Fibroblast of skin of right quadriceps (primary cell): ENCODE measurements at regions not wholly inside any gene's neighbourhood (a gene's known extent, or its start where the extent isn't known, plus 50 kb on each side); places are given as distances from the start of the nearest gene placed in this dataset.

Experiments used
- DNase-seq: peaks from one replicate; pipeline ENCODE4 v3.0.0-alpha.2; 2013

DNA sequence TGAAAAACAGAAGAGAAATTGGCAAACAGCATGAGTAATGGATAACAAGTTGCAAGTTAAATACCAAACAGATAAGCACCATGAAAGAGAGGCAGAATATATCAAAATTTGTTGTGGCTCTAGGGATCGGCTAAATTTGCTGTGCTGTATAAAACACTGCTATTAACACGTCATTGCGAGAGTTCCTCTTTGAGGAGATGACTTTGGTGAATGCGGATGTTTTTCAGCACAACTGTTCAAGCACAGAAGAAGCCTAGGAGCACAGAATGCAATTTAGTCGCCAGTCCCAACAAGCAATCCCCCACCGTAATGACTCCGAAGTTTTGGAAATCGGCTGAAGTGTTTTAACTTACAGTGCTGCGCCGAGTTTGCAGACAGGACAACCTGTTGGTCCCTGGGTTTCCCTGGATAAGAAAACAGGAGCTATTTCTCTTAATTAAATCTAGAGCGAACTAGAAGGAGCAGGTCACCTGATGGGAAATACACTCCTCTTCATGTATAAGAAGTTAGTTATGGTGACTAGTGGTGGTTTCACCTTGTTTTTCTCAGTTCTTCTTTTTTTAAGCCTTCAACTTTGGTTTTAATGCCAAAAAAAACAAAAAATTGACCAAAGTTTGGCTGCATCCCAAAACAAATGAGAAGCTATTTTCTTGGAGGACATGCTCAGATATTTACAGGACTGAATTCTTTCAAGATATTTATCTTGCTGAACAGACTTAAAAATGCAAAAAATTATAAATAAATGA is 454.1 kb upstream of the SALL3 start:
- no peak for DNase-seq

DNA sequence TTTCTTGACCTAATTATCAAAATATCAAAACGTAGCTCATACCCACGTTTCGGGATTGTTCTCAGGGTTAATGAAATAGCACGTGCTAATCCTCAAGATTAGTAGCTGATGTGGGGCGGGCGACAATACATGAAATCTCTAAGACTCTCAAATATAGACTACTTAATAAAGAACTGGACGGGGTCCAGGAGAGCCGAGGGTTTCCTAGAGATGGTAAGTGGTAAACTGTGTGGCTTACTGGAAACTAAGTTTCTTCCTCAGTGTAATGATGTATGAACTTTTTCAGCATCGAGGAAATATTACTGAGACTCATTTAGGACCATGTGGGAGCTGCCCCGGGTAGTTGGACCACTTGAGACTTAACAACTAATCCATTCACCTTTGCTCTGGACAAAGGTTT is 453.3 kb upstream of the SALL3 start:
- no peak for DNase-seq

DNA sequence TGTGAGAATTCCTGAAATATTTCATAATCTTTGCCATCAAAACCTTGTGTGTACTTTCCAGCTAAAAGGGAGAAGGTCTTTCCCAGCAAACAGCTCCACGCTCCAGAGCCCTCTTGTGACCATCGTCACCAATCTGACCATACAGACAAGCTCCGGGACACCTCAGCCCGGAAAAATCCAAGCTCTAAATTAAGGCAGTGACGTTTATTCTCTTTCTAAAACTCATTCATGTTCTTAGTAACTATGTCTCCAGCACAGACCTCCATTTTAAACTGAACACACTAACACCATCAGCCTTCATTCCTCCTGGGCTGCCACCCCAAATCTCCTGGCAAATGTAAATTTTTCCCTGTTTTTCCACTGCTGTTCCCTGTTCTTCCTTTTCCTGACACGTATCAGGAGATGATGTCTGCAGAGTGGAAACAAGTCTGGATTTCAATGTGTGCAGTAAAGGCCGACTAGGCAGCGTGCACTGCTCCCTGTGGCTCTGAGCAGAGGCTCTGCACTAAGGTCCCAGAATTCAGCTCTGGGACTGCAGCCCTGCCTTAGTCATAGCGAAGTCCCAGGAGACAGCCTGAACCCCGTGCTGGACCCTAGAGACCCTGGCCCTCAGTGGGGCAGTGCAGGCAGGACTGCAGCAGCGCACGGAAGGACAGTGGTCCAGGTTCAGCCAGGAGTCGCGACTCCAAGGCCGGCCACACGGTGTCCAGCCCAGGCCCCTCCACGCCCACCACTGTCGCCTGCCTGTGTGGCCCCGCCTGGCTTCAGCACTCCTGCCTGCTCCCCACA is 452.5 kb upstream of the SALL3 start:
- no peak for DNase-seq

DNA sequence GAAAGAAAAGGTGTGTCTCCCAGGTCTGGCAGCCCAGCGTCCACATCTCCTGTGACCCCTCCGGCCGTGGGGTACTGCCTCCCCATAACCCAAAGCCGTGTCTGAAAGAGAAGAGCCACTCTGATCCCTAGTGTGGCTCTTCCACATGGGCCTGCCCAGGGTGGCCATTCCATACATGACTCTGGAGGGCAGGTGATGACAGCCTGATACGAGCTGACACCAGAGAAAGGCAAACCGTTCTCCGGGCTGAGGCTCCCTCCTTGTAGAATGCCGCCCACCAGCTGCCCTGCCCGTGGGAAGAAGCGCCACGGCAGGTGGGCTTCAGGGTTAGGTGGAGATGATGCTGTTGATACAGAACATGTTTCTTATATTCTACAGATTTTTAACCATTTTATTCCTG is 451.6 kb upstream of the SALL3 start:
- DNase-seq, result no peak

DNA sequence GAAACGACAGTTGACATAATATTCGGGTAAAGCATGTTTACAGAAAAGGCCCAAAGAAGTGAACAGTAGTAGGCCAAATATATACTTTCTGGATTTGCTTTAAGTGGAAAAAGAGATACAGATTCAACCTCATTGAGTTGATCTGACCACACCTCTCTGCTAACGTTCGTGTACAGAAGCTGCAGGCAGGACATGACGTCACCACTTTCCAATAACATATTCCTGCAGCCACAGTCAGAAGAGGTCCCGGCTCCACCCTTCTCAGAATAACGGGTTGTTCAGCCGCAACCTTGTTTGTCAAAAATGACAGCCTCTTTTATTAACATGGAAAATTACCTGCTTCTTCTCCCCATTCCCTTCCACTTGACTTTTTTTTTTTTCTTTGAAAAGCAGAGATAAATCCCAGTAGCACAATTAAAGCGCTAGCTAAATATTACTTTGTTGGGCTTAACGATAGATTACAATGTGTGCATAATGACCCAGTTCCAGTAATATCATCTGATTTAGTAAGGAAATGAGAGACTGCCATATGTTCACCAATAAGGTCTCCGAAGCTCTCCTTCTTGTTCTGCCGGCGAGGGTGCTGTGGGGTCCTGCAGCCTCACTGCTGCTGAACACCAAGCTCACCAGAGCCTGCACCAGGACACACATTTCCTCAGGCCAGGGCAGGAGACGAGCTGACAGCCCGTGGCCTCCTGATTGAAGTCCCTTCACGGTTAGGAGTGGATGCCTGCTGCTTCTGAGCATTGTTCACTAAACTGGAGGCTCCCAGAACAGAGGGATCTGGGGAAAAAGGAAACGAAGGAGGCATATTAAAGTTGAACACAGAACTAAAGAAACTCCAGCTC is 451.0 kb upstream of the SALL3 start:
- no peak for DNase-seq

DNA sequence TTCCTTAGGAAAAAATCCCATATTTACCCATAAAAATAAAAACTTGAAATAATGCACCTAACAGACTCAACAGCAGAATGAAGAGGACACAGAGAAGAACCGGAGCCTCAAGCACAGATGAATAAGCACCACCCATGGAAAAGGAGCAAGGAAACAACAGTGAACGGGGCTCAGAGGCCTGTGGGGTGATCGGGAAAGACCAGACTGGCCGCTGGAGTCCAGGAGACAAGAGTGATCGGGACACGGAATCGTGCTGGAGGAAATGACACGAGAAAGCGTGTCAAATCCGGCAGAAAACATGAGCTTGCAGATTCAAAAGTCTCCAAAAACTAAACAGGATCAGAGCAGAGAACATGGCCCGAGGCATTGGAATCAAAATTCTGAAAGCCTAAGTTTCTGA is 448.0 kb upstream of the SALL3 start:
- no peak for DNase-seq

DNA sequence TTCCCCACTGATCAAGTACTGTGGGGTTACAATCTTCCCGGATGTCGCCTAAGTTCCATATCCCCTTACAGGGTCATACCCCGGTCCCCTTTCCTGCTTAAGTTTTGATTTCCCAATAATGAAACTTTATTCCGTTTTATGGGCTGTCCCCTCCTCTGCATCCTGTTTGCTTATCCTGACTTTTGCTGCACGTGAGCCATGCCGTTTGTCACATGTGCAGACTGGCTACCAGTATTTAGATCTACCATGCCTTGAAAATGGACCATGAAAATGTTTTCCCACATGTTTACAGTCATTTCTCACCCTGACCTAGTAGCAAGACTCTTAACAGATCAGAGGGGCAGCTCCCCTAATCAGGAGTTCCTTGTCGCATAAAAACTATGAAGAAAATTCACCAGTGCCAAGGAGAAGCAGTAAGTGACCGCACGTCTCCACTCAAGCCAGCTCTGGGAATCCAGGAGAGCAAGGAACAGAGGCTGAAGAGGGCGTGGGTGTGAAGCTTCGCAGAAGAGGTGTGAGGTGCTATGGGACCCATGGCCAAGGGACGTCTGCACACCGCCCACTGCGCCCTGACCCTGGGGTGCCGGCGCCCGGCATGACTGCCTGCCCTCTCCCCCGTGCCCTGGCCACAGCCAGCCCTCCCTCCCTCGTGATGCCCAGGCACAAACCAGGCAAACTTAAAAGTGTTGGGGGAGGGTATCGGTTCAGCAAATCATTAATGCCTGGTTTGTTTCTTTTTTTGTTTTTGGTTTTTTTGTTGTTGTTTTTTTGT is 440.8 kb upstream of the SALL3 start:
- DNase-seq, result no peak

DNA sequence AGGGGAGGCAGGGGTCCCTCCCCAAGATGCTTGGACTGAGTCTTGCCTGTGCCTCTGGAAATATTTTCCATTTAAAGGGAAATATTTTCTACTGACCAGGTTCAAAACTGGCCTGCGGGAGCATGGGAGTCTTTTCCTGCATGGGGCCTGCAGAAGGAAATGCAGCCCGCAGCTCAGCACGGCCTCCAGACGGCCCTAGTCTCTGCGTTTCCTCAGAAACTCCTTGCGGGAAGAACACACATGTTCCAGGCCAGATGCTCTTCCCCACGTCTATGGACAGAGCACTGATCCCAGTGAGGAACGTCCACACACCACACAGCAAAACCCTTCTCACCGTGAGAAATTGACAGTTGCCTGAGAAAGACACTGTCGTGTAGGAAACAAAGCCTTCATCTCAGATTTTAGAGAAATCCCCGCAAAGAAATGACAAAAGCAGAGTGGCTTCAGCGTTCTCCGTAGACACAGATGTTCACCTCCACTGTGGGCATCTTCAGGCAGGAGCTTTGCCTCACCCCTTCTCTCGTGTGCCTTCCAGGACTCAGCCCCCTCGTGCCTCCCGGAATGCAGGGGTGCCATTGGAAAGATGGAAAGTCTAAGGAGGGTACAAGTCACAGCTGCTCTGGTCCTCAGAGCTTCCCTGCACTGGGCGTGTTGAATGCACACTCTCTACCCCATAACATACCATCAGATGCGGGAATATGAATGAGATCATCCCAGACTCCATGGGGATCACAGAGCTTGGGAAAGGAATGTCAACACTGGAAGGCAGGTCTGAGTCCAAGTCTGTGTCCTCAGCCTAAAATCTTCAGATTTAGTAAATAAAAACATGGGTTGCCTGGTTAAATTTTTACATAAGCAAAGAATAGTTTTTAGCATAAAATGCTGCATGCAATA is 438.7 kb upstream of the SALL3 start:
- no peak for DNase-seq

DNA sequence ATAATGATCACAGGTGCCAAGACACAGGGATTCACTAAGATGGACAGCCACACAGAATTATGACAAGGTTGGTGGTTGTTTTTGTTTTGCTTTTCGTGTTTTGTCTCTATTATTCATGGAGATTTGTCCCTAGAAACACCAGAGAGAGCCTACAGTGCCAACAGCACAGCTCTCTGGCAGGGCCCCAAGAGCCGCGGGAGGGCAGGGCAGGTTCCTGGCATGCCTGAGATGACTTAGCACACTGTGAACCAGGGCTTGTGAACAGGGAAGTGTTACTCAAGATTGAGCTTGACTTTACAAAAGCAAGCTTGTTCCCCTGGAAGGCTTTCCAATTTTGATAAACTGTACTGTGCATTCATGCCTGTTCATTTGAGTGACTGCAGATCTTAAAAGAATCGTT is 437.4 kb upstream of the SALL3 start:
- no peak for DNase-seq

DNA sequence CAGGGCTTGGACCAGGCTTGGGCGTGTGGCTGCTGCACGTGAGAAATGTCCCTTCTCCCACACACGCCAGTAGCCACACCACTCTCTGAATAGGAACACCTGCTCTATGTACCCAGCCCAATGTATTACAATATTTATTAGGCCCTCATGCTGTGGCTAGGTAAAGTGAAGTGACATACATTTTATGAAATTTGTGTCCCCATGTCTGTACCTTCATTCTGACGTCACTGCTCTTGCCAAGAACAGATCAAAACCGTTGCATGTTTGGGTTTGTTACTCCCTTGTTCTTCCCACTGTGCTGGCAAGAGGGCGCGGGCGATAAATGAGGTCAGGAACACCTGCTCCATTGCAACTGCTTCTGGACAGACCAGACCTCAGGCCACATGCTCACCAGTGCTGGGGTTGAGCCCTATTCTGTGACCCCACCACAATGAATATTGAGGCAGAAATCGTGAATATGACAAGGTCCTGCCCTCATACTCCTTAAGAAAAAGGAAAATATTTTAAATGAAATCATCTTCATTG is 436.4 kb upstream of the SALL3 start:
- no peak for DNase-seq

DNA sequence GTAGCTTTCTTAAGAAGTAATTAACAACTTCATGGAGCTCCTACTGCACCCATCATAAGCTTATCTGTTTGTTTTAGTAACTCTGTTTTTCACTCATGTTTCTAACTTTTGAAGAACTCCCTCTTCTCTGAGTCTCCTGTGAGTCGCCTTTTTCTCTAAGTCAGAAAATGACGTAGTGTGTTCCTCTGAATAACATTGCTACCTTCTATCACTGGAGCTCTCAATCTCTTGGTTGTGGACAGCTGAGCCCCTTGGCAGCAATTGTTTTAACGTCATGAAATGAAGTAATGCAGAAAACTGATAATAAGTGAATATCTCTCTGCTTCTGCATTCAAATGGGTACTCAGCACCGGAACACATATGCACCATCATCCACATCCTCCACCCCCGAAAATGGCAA is 433.3 kb upstream of the SALL3 start:
- no peak for DNase-seq

DNA sequence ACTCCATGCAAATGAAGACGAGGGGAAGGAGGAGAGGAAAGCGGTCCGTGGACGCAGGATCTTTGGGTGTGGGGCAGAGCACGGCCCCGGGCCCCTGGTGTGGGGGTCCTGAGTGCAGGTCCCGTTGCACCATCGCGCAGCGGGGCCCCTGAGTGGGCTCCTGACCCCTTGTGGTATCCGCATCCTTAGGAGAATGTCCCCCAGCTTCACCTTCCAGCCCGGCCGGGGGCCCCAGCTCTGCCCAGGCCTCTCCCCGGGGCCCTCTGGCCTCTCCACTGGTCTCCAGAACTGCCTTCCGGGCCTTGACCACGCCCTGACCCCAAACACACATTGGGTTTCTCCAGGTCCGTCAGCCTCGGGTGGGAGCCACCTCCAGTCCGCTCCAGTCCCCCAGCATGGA is 431.8 kb upstream of the SALL3 start:
- no peak for DNase-seq

DNA sequence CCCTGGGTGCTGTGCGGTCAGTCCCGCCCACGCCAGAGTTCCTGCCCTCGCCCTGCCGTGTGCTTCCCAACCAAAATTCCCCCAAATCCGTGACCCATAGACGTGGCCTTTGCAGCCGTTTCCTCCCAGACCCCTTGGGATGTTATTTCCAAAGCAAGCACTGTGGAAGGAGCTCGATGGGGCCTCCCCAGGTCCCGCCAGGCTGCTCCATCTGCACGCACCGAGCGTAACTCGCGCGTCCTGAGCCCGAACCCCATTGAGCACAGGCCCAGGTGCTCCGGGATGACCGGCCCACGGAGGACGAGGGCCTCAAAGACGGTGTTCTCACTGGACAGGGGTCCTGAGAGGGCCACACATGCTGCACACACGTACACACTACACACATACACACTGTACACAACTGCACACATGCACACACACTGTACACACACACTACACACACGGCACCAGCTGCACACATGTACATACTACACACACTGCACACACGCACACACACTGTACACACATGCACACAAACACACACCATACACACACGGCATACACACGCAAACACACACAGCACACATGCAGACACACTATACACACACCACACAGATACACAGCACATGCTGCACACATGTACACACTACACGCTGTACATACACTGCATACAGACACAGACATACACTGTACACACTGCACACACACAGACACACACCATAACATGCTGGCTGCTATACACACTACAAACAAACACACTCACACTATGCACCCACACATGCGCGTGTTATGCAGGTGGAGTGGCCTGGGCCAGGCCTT is 431.2 kb upstream of the SALL3 start:
- DNase-seq, result no peak

DNA sequence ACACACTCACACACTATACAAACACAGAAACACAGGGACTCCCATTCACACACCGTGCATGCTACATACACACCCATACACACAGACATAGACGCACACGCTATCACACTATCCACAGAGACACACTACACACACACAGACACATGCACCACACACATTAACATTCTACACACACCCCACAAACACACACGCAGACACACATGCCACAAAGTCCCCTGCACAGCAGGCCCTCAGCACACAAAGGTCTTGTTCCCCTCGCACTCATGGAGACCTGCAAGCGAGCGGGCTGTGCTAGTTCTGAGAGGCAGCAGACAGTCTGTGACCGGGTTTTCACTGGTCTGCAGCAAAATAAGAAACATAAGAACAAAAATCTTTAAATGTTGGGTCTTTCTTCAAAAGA is 429.6 kb upstream of the SALL3 start:
- DNase-seq, result no peak

DNA sequence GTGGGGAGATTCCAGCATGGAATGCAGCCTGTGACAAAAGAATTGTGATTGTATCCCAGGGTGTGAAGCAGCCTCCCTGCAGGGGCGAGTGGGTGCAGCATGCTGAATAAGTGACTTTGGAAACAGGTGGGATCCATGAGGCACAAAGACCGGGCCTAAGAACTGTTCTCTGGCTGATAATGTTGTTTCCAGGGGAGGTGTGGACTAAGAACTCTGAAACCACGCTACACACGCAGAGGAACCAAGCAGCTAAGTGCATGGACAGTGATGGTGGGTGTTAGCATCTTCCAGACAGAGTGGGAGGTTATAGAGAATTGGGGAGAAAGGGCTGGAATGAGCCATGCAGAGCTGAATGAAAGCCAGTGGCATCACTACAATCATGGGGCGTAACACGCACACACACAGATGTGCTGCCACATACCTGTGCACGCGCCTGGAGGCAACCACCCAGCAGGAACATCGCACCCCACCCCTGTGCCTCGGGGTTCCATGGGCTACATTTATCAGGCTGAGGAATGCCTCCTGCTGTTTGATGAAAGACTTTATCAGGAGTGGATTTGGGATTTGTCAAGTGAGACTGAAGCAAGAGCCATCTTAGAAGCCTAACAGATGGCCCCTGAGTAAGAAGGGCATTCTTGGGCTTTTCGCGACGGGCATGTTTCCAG is 424.5 kb upstream of the SALL3 start:
- DNase-seq, result no peak

DNA sequence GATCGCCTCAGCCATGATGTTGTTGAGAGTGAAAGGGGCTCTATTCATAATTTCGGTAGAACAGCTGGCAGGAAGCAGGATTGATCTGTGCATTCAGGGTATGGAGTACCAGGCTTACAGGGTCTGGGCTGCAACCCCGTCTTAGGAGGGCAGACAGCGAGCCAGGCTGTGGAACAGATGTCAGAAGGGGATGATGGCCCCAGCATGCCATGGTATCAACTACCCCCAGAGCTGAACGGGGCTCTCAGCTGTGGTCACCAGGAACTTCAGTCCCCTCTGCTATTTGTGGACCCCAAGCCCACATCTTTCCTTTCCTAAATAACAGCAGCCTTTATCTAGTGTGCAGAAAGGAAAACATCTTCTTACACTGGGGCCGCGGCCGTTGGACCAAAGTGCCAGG is 422.2 kb upstream of the SALL3 start:
- DNase-seq, result no peak

DNA sequence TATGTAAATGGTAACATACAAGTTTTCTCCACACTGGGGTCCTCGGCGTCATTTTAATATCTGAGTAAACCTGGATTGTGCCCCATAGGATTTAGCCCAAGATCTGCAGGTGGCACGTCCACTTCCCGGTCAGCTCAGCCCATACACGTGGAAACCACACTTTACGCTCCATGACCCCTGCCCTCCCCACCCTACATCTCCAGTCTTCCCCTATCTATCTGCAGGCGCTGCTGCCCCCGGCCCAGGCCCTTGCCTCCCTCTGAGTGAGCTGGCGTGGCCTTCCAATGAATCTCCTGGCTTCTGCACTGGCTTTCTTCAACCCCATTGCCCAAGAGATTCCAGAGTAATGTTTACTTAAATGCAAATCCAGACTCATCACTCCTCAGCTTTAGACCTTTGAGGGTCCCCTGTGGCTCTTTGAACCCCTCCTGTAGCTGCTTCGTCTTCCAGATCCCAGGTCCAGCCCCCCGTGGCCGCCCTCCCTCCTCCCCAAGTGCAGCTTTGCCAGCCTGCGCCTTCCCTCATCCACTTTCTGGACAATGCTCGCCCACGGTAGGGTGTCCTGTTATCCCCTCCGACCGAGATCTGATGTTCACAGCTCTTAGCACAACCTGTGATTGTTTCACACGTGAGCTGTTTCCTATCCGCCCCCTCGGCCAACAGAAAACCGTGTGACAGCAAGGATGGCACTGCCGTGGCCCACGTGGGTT is 421.4 kb upstream of the SALL3 start:
- no peak for DNase-seq

DNA sequence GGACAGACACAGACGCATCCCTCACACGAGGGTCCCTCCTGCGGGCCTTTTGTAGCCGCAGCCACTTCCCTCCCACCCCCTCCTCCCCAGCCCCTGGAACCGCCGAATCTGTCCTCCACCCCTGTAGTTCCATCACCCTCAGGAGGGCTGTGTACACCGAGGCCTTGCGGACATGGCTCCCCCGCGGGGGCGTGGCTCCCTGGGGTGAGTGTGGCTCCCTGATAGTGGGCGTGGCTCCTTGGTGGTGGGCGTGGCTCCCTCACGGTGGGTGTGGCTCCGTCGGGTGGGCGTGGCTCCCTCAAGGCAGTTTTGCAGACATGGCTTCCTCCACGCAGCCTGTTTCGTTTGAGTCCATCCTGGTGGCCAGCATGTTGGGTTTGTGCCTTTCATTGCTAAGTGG is 420.7 kb upstream of the SALL3 start:
- DNase-seq, result no peak

DNA sequence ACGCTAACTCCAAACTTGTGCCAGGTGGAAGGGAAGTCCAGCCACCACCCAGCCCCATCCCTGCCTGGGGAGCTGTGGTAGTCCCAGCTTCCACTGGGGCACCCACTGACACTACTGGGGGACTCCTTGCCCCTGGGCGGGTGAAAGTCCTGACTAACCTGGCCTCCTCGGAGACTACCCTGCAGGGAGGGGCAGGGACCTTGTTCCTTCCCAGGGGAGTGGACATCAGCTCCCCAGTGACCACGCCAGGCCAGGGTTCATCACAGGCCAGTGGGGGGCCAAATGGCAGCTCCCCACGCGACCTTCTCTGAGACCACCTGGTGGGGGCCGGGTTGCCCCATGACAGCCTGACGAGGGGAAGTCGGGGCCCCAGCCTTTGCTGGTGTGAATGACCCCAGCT is 420.0 kb upstream of the SALL3 start:
- DNase-seq, result no peak
